PC-9 (cell line): ENCODE measurements at regions not wholly inside any gene's neighbourhood (a gene's known extent, or its start where the extent isn't known, plus 50 kb on each side); places are given as distances from the start of the nearest gene placed in this dataset.

Source experiments
- BruUV-seq: library from RNA; stranded (reverse); fragments of 400-500 nt; replicated peaks from 2 replicates; lab custom pipeline; 2021; lab: Mats Ljungman, UMichigan
- CTCF ChIA-PET: fragments of 300-600 bp; sonication (Branson Sonifier 250); formaldehyde crosslinking; loops from one replicate; lab custom pipeline; 2022; ENCODE audit warnings: antibody characterized with exemption; lab: Charles Lee
- POLR2A ChIA-PET: fragments of 300-600 bp; sonication (Branson Sonifier 250); formaldehyde crosslinking; loops from one replicate; lab custom pipeline; 2022; ENCODE audit warnings: antibody characterized with exemption; ENCODE audit not compliant: unreplicated experiment; lab: Charles Lee
- DNase-seq, 2 experiments: peaks; one replicate each; pipeline versions ENCODE4 v3.0.0 to v3.0.0-alpha.2; 2015 to 2022; ENCODE audit warnings: mixed read lengths in 1 of 2
- H2AFZ ChIP-seq: fragments of 200-600 bp; sonication (generic); 2 replicates; pipeline ENCODE4 v1.8.1; 2017; ENCODE audit warnings: antibody characterized with exemption
- H3F3A ChIP-seq: fragments of 200-600 bp; sonication (generic); 2 replicates; pipeline ENCODE4 v1.8.1; 2017; ENCODE audit warnings: antibody characterized with exemption, mild to moderate bottlenecking, low read depth; ENCODE audit not compliant: insufficient read depth
- H3K27ac ChIP-seq: fragments of 200-600 bp; sonication (generic); 2 replicates; pipeline ENCODE4 v1.6.1; 2016; ENCODE audit warnings: mixed run types
- H3K27me3 ChIP-seq: fragments of 200-600 bp; sonication (generic); 2 replicates; pipeline ENCODE4 v1.6.1; 2016; ENCODE audit warnings: low read depth, mixed run types; ENCODE audit not compliant: insufficient read depth
- H3K36me3 ChIP-seq: fragments of 200-600 bp; sonication (generic); 2 replicates; pipeline ENCODE4 v1.6.1; 2016; ENCODE audit warnings: low read depth, mixed run types
- H3K4me1 ChIP-seq: fragments of 200-600 bp; sonication (generic); replicated peaks from 2 replicates; pipeline ENCODE4 v1.6.1; 2016; ENCODE audit warnings: mixed run types; ENCODE audit not compliant: insufficient read depth
- H3K4me2 ChIP-seq: fragments of 200-600 bp; sonication (generic); 2 replicates; pipeline ENCODE4 v1.6.1; 2017; ENCODE audit warnings: mixed run types
- H3K4me3 ChIP-seq: fragments of 200-600 bp; sonication (generic); 2 replicates; pipeline ENCODE4 v1.6.1; 2016; ENCODE audit warnings: mixed run types
- H3K79me2 ChIP-seq: fragments of 200-600 bp; sonication (generic); 2 replicates; pipeline ENCODE4 v1.6.1; 2017; ENCODE audit warnings: low read depth, mixed run types
- H3K9me2 ChIP-seq: fragments of 200-600 bp; sonication (generic); 2 replicates; pipeline ENCODE4 v1.8.1; 2017; ENCODE audit warnings: mild to moderate bottlenecking; ENCODE audit not compliant: insufficient read depth
- H3K9me3 ChIP-seq: fragments of 200-600 bp; sonication (generic); 2 replicates; pipeline ENCODE4 v1.8.1; 2016; ENCODE audit warnings: low read depth; ENCODE audit not compliant: insufficient read depth
- H4K20me1 ChIP-seq: fragments of 200-600 bp; sonication (generic); 2 replicates; pipeline ENCODE4 v1.8.1; 2017; ENCODE audit not compliant: insufficient read depth
- EZH2 ChIP-seq: fragments of 200-600 bp; sonication (generic); IDR thresholded peaks from 2 replicates; pipeline ENCODE4 v1.8.0; 2017; ENCODE audit warnings: antibody characterized with exemption, low read depth
- intact Hi-C: fragments of 100-400 bp; cut with micrococcal nuclease; formaldehyde crosslinking; loops from one replicate; pipeline ENCODE4 v1.10.0; 2022; ENCODE audit not compliant: unreplicated experiment
- TF ChIP-seq, protein P1 (sequence below): fragments of 200-600 bp; sonication (generic); conservative IDR thresholded peaks from 2 replicates; pipeline ENCODE4 v1.6.1; 2017; ENCODE audit warnings: mixed run types, antibody characterized with exemption, mild to moderate bottlenecking, moderate library complexity

DNA sequence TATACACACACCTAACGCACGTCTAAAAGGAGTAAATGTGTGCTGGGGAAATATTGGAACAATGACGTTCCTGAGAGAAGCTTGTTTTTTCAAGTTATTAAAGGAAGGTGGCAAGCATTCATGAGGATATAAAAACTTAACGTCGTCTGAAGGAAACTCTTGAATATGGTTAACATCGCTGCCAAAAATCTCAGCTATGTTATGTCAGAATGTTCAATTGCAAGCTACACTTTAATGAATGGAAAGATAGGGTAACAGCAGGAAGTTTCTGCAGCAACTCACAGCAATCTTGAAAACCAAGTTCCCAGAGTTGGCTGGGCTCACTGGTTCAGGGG is 54.3 kb upstream of the MEF2A start:
- no peaks in the 10 kb centered on the region for H3K9me3 ChIP-seq
- H3K4me3 ChIP-seq = no peak overlapping the region
- H3K36me3 ChIP-seq = no peaks in the 10 kb centered on the region
- no peak overlapping the region for H3K4me2 ChIP-seq
- no peaks in the 10 kb centered on the region for H3K79me2 ChIP-seq
- no peaks in the 10 kb centered on the region for H3K27me3 ChIP-seq
- no peaks in the 10 kb centered on the region for H3F3A ChIP-seq
- intact Hi-C loops = no loop called here
- ChIA-PET CTCF (interaction anchor here (0.6 kb wide), 1 partner anchor 26 kb away, joined by 5 read pairs; no protein-coding TSS in a partner anchor), POLR2A (no interaction called here)
- no TSS peak for BruUV-seq
- no peaks in the 10 kb centered on the region for H4K20me1 ChIP-seq
- no peaks in the 10 kb centered on the region for H3K4me1 ChIP-seq
- H3K27ac ChIP-seq = no peak overlapping the region
- no peak overlapping the region for H2AFZ ChIP-seq
- TF ChIP-seq EZH2 = no peak
- TF ChIP-seq, protein P1, sequence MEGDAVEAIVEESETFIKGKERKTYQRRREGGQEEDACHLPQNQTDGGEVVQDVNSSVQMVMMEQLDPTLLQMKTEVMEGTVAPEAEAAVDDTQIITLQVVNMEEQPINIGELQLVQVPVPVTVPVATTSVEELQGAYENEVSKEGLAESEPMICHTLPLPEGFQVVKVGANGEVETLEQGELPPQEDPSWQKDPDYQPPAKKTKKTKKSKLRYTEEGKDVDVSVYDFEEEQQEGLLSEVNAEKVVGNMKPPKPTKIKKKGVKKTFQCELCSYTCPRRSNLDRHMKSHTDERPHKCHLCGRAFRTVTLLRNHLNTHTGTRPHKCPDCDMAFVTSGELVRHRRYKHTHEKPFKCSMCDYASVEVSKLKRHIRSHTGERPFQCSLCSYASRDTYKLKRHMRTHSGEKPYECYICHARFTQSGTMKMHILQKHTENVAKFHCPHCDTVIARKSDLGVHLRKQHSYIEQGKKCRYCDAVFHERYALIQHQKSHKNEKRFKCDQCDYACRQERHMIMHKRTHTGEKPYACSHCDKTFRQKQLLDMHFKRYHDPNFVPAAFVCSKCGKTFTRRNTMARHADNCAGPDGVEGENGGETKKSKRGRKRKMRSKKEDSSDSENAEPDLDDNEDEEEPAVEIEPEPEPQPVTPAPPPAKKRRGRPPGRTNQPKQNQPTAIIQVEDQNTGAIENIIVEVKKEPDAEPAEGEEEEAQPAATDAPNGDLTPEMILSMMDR = no peak
- no peak for DNase-seq
- no peaks in the 10 kb centered on the region for H3K9me2 ChIP-seq

DNA sequence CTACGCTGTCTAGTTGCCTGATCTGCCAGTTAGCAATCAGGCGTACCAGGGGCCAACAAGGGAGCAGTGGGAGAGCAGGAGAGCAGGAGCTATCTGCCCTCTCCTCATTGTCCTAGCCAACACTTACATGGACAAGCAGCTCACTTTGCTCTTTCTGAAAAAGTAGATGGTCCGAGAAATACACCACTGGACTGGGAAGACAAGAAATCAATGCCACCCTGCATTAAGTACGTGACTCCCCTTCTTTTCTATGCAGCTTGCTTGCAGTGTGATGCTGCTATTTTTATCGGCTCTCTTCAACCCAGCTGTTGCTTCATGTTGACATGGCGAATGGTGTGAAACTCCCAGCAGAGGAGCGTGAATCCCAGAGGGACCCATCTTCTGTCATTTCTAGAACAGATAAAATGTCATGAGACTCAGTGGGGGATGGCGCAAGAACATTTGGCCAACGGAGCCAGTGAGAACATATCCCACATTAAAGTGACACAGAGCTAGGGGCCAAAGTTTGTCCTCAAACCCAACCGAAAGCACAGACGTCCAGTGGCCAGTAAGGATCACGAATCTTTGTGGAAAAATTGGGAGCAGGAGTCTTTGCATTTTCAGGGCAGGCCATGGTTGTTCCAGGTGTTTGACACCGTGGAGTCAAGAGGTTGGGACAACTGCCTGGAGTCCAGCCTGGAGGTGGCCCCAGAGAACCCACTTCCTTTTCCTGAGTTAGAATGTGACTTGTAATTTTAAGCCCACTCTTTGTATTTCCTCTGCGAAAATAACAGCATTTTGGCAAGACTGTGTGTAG is 53.7 kb upstream of the MEF2A start:
- CTCF ChIA-PET = interaction anchor here (0.6 kb wide), 1 partner anchor 27 kb away, joined by 5 read pairs; no protein-coding TSS in a partner anchor
- Histone ChIP-seq H3K27ac (no peak overlapping the region), H3K4me3 (no peak overlapping the region), H2AFZ (no peak overlapping the region), H3K79me2 (no peaks in the 10 kb centered on the region), H3K27me3 (no peaks in the 10 kb centered on the region), H4K20me1 (no peaks in the 10 kb centered on the region), H3K4me1 (no peaks in the 10 kb centered on the region), H3K4me2 (no peak overlapping the region), H3K36me3 (no peaks in the 10 kb centered on the region), H3K9me2 (no peaks in the 10 kb centered on the region), H3F3A (no peaks in the 10 kb centered on the region), H3K9me3 (no peaks in the 10 kb centered on the region)
- intact Hi-C loops = no loop called here
- POLR2A ChIA-PET = interaction anchor here (0.7 kb wide), 1 partner anchor 164 kb away, joined by 5 read pairs; no protein-coding TSS in a partner anchor
- DNase-seq = no peak
- no peak for TF ChIP-seq EZH2
- TF ChIP-seq, protein P1 = no peak
- BruUV-seq = no TSS peak

DNA sequence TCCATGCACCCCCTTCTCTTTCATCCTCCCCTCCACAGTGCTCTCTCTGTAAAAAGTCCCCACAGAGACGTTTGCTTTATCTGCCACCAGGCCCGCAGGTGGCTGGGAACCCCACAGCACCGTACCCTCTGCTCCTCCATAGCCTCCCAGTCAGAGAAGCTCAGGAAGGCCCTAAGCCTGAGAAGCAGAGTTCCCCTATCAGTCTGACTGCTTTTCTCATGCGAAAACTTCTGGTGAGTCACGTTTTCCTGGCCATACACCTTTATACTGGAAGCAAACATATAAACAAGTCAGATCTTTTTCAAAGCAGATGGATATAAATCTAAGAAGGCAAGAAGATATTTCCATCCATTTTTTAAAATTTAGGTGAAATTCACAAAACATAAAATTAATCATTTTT is 51.5 kb upstream of the MEF2A start:
- CTCF ChIA-PET = no interaction called here
- no peak for TF ChIP-seq EZH2
- TF ChIP-seq, protein P1 = no peak
- intact Hi-C loops = no loop called here
- Histone ChIP-seq H3K4me3 (no peak overlapping the region), H3K36me3 (no peaks in the 10 kb centered on the region), H3K9me3 (no peaks in the 10 kb centered on the region), H3K27ac (no peak overlapping the region), H3K4me1 (no peaks in the 10 kb centered on the region), H4K20me1 (no peaks in the 10 kb centered on the region), H3K9me2 (no peaks in the 10 kb centered on the region), H3K79me2 (no peaks in the 10 kb centered on the region), H3K4me2 (no peak overlapping the region), H3K27me3 (no peaks in the 10 kb centered on the region), H3F3A (no peaks in the 10 kb centered on the region), H2AFZ (no peak overlapping the region)
- DNase-seq = no peak
- no TSS peak for BruUV-seq
- POLR2A ChIA-PET = no interaction called here
